ENCODE measurements at regions not wholly inside any gene's neighbourhood (a gene's known extent, or its start where the extent isn't known, plus 50 kb on each side); places are given as distances from the start of the nearest gene placed in this dataset.
"Not testable (repeated sequence)": the region's sequence is repeated elsewhere in the genome, so short reads cannot be mapped to it uniquely, and the experiment has no call there.

DNA sequence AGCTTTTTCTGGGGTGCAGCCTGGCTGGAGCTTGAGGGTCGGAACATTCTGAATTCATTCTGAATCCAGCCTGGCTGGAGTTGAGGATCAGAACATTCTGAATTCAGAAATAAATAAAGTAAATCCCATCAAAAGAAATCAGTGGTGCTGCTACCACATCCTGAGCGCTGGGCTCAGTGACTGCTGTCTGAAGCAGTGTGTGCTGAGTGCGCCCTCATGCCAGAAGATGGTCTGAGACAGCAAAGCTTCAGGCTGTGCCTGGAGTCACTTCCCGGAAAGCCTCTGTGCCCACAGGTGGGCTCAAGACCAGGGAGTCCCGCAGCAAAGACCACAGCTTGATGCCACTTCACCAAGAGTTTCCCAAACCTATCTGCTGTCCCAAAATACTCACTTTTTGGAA, 187.9 kb downstream of the VAPA start:
- Histone ChIP-seq H2BK120ac (ENCODE audit: low read depth, low read length, poor library complexity, severe bottlenecking) (no peak overlapping the region), H3K4me2 (ENCODE audit: insufficient read depth, insufficient read length, low read length) (peak overlapping the region; percentile 34), H3K27me3 (ENCODE audit: insufficient read depth, low read length) (no peaks in the 10 kb centered on the region), H3K4ac (ENCODE audit: low read depth, low read length) (no peak overlapping the region), H4K91ac (ENCODE audit: insufficient read length, low read depth, low read length) (no peak overlapping the region), H4K20me1 (ENCODE audit: control insufficient read depth, insufficient read depth, insufficient read length) (no peaks in the 10 kb centered on the region), H3K27ac (ENCODE audit: insufficient read length, low read depth, low read length) (no peak overlapping the region), H2BK20ac (ENCODE audit: low read depth, low read length, poor library complexity, severe bottlenecking) (no peak overlapping the region), H3K4me1 (ENCODE audit: insufficient read depth, low read length) (peaks cover 16% of the 10 kb centered on the region), H2BK15ac (ENCODE audit: low read depth, low read length) (no peak overlapping the region), H4K8ac (replicated peaks; ENCODE audit: insufficient read length, low read depth, low read length) (no peak overlapping the region), H3K23ac (ENCODE audit: insufficient read length, low read depth, low read length) (no peak overlapping the region), H3K14ac (ENCODE audit: insufficient read depth, low read length) (no peak overlapping the region), H2BK12ac (ENCODE audit: insufficient read length, low read depth, low read length) (no peak overlapping the region), H2BK5ac (ENCODE audit: insufficient read length, low read length) (no peak overlapping the region), H2AK5ac (ENCODE audit: insufficient read length, low read length) (no peak overlapping the region), H3K79me2 (ENCODE audit: insufficient read depth, low read length) (no peaks in the 10 kb centered on the region), H3K18ac (ENCODE audit: insufficient read length, low read depth, low read length) (no peak overlapping the region), H3K79me1 (ENCODE audit: insufficient read depth, low read depth, low read length, poor library complexity, severe bottlenecking) (no peaks in the 10 kb centered on the region), H3T11ph (ENCODE audit: low read length) (no peak overlapping the region), H3K23me2 (ENCODE audit: insufficient read length, low read depth, low read length, poor library complexity, severe bottlenecking) (no peaks in the 10 kb centered on the region), H4K5ac (ENCODE audit: insufficient read length, low read depth, low read length) (no peak overlapping the region), H3K9ac (ENCODE audit: extremely low read depth, insufficient read length, low read length) (no peak overlapping the region), H2AFZ (ENCODE audit: low read length) (peak overlapping the region; percentile 63), H3K56ac (ENCODE audit: insufficient read length, low read depth, low read length) (no peak overlapping the region), H3K9me3 (ENCODE audit: control insufficient read depth, low read depth, low read length) (no peaks in the 10 kb centered on the region)
- no CpG with 5 or more reads among the region's 5 CpGs for WGBS (ENCODE audit: extremely low coverage, insufficient read length, low lambda C conversion rate)
- peak overlapping the region; percentile 73 to 97 (median 87); a peak in 6 of 7 replicates for H3K27ac Mint-ChIP-seq
- TF ChIP-seq, protein P1, sequence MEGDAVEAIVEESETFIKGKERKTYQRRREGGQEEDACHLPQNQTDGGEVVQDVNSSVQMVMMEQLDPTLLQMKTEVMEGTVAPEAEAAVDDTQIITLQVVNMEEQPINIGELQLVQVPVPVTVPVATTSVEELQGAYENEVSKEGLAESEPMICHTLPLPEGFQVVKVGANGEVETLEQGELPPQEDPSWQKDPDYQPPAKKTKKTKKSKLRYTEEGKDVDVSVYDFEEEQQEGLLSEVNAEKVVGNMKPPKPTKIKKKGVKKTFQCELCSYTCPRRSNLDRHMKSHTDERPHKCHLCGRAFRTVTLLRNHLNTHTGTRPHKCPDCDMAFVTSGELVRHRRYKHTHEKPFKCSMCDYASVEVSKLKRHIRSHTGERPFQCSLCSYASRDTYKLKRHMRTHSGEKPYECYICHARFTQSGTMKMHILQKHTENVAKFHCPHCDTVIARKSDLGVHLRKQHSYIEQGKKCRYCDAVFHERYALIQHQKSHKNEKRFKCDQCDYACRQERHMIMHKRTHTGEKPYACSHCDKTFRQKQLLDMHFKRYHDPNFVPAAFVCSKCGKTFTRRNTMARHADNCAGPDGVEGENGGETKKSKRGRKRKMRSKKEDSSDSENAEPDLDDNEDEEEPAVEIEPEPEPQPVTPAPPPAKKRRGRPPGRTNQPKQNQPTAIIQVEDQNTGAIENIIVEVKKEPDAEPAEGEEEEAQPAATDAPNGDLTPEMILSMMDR (conservative IDR thresholded peaks at IDR 0.05) = no peak
- peaks cover 35 to 36% of the 10 kb centered on the region in 2 experiments for H3K4me1 Mint-ChIP-seq
- peaks cover 19 to 21% of the 10 kb centered on the region in 2 experiments for H3K9me3 Mint-ChIP-seq
- peak overlapping the region; percentile 43 to 59 for H3K4me3 Mint-ChIP-seq
- peaks cover 7% of the 10 kb centered on the region for H3K27me3 Mint-ChIP-seq (ENCODE audit: low read depth)
- peak; percentile 42 for DNase-seq
- peaks cover 14 to 21% (median 16%) of the 10 kb centered on the region in 3 experiments for H3K36me3 Mint-ChIP-seq (ENCODE audit: insufficient read depth in 1 of 3, low read depth in 3 of 3)

DNA sequence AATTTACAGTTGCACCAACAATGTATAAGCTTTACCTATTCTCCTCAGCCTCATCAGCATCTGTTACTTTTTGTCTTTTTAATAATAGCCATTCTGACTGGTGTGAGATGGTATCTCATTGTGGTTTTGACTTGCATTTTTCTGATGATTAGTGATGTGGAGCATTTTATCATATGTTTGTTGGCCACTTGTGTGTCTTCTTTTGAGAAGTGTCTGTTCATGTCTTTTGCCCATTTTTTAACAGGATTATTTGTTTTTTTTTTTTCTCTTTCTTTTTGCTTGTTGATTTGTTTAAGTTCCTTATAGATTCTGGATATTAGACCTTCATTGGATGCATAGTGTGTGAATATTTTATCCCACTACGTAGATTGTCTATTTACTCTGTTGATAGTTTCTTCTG, 191.3 kb downstream of the VAPA start:
- not testable (repeated sequence) for H2AK5ac ChIP-seq (ENCODE audit: insufficient read length, low read length); H2BK5ac ChIP-seq (ENCODE audit: insufficient read length, low read length); H3K79me2 ChIP-seq (ENCODE audit: insufficient read depth, low read length); H3K79me1 ChIP-seq (ENCODE audit: insufficient read depth, low read depth, low read length, poor library complexity, severe bottlenecking); H3T11ph ChIP-seq (ENCODE audit: low read length); H3K4me2 ChIP-seq (ENCODE audit: insufficient read depth, insufficient read length, low read length); H3K27ac Mint-ChIP-seq; H4K8ac ChIP-seq (replicated peaks; ENCODE audit: insufficient read length, low read depth, low read length); H2BK12ac ChIP-seq (ENCODE audit: insufficient read length, low read depth, low read length); DNase-seq; H3K14ac ChIP-seq (ENCODE audit: insufficient read depth, low read length); H3K27me3 Mint-ChIP-seq (ENCODE audit: low read depth); H3K23me2 ChIP-seq (ENCODE audit: insufficient read length, low read depth, low read length, poor library complexity, severe bottlenecking); H3K23ac ChIP-seq (ENCODE audit: insufficient read length, low read depth, low read length); H4K91ac ChIP-seq (ENCODE audit: insufficient read length, low read depth, low read length); H3K27me3 ChIP-seq (ENCODE audit: insufficient read depth, low read length); H3K9me3 ChIP-seq (ENCODE audit: control insufficient read depth, low read depth, low read length); H4K20me1 ChIP-seq (ENCODE audit: control insufficient read depth, insufficient read depth, insufficient read length); H3K4me3 Mint-ChIP-seq; H2AFZ ChIP-seq (ENCODE audit: low read length); H2BK120ac ChIP-seq (ENCODE audit: low read depth, low read length, poor library complexity, severe bottlenecking); H4K5ac ChIP-seq (ENCODE audit: insufficient read length, low read depth, low read length); H3K27ac ChIP-seq (ENCODE audit: insufficient read length, low read depth, low read length); H3K4ac ChIP-seq (ENCODE audit: low read depth, low read length); H3K9ac ChIP-seq (ENCODE audit: extremely low read depth, insufficient read length, low read length); H3K56ac ChIP-seq (ENCODE audit: insufficient read length, low read depth, low read length); H2BK20ac ChIP-seq (ENCODE audit: low read depth, low read length, poor library complexity, severe bottlenecking); H2BK15ac ChIP-seq (ENCODE audit: low read depth, low read length); H3K18ac ChIP-seq (ENCODE audit: insufficient read length, low read depth, low read length)
- WGBS (ENCODE audit: extremely low coverage, insufficient read length, low lambda C conversion rate) = no CpG with 5 or more reads among the region's 1 CpG
- peaks cover 15% of the 10 kb centered on the region for H3K4me1 ChIP-seq (ENCODE audit: insufficient read depth, low read length)
- H3K36me3 Mint-ChIP-seq (ENCODE audit: insufficient read depth in 1 of 3, low read depth in 3 of 3) = peaks cover 14 to 25% (median 17%) of the 10 kb centered on the region in 3 experiments
- H3K4me1 Mint-ChIP-seq = peaks cover 25 to 26% of the 10 kb centered on the region in 2 experiments
- H3K9me3 Mint-ChIP-seq = peaks cover 19 to 23% of the 10 kb centered on the region in 2 experiments

All from H9 (cell line).